Activated T-cell treated with anti-CD3 and anti-CD28 coated beads, Interleukin-2, amount 50 U/mL, for 24 hours (primary cell): ENCODE measurements at regions not wholly inside any gene's neighbourhood (a gene's known extent, or its start where the extent isn't known, plus 50 kb on each side); places are given as distances from the start of the nearest gene placed in this dataset.
"Not testable (repeated sequence)": the region's sequence is repeated elsewhere in the genome, so short reads cannot be mapped to it uniquely, and the experiment has no call there.

Experiments
- DNase-seq: peaks from one replicate; pipeline ENCODE4 v3.0.0-alpha.2; 2020
- H3K27ac Mint-ChIP-seq: 2 replicates; pipeline ENCODE4 v1.8.0; 2020; ENCODE audit warnings: mild to moderate bottlenecking, mixed read lengths
- H3K27me3 Mint-ChIP-seq: 2 replicates; pipeline ENCODE4 v1.8.0; 2020; ENCODE audit warnings: mixed read lengths
- H3K36me3 Mint-ChIP-seq: 2 replicates; pipeline ENCODE4 v1.8.0; 2020; ENCODE audit warnings: low read depth, mixed read lengths
- H3K4me1 Mint-ChIP-seq: 2 replicates; pipeline ENCODE4 v1.8.0; 2020; ENCODE audit warnings: low read depth, mixed read lengths
- H3K4me3 Mint-ChIP-seq: 2 replicates; pipeline ENCODE4 v1.8.0; 2020; ENCODE audit warnings: mild to moderate bottlenecking, moderate library complexity, mixed read lengths
- H3K9me3 Mint-ChIP-seq: 2 replicates; pipeline ENCODE4 v1.8.0; 2020; ENCODE audit warnings: mixed read lengths

- H3K4me3 Mint-ChIP-seq, H3K27ac Mint-ChIP-seq, H3K4me1 Mint-ChIP-seq, DNase-seq, H3K27me3 Mint-ChIP-seq, H3K9me3 Mint-ChIP-seq: not testable (repeated sequence)
- peaks cover 28% of the 10 kb centered on the region for H3K36me3 Mint-ChIP-seq
Measured at GRCh38 chr12:9428856-9429255, 178.9 kb downstream of the KLRB1 start.

DNA sequence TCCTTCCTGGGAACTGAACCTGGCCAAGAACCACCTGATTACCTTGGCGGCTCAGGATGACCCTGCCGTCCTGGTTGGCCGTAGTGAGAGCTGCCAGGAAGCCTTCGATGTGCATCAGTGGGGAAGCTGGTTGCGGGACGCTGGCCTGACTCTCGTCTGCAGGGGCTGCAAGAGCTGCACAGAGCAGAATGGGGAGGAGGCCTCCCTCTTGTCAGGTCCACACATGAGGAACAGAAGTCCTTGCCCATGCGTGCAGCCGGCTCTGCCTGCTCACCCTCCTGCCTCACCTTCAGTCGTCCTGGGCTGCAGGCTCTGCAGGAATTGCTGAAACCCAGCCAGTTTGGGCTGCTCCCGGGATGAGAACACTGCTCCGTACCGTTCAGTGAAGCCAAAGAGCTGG lies 182.3 kb downstream of the KLRB1 start:
- not testable (repeated sequence) for H3K9me3 Mint-ChIP-seq, DNase-seq, H3K27ac Mint-ChIP-seq, H3K4me3 Mint-ChIP-seq, H3K4me1 Mint-ChIP-seq, H3K27me3 Mint-ChIP-seq
- H3K36me3 Mint-ChIP-seq = peaks cover 41% of the 10 kb centered on the region

DNA sequence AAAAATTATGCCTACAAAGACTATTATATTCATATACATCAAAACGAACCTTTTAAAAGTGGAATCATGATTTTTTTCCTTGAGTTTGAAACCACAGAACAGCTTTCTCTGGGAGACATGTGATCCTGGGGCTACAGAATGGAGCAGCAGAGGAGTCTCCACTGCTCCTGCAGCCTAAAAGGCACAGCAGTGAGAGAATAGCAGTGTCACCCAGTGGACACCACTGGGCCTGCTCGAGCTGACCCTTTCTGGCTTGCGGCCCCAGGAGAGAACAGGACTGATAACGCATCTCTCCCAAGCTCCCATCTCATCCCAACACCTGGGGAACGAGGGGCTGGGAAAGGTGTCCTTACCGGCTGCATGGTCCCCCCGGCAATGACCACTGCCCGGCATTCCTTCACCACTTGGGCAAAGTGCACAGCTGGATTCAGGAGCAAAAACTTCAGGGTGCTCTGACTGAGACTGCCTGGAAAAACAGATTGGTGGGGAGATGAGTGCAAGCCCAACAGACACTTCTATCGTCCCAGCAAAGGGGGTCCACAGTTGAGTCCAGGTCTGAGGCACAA lies 183.5 kb downstream of the KLRB1 start:
- H3K27me3 Mint-ChIP-seq, H3K4me3 Mint-ChIP-seq, DNase-seq, H3K9me3 Mint-ChIP-seq, H3K27ac Mint-ChIP-seq, H3K4me1 Mint-ChIP-seq: not testable (repeated sequence)
- H3K36me3 Mint-ChIP-seq = peaks cover 47% of the 10 kb centered on the region

DNA sequence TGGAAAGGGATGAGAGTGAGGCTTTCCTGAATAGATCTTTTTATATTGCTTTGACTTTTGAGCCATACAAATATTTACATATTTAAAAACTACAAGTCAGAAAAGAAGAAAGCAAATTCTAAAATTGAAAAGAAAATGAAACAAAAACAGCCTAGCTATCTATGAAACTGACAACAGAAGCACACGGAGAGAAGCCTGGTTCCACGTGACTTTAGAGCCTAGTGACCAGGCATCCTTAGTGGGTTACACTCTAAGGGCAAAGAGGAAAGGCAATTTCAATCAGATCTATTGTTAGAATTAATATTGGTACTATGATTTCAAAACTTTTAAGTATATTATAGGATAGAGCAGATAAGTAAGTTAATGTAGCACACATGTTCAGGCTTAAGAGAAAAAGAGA lies 185.0 kb downstream of the KLRB1 start:
- H3K27ac Mint-ChIP-seq, H3K9me3 Mint-ChIP-seq, H3K4me1 Mint-ChIP-seq, H3K4me3 Mint-ChIP-seq, H3K27me3 Mint-ChIP-seq, DNase-seq: not testable (repeated sequence)
- peaks cover 51% of the 10 kb centered on the region for H3K36me3 Mint-ChIP-seq

- H3K9me3 Mint-ChIP-seq, H3K27me3 Mint-ChIP-seq, H3K4me3 Mint-ChIP-seq, H3K27ac Mint-ChIP-seq, H3K4me1 Mint-ChIP-seq: not testable (repeated sequence)
- peak; percentile 6 for DNase-seq
- peaks cover 45% of the 10 kb centered on the region for H3K36me3 Mint-ChIP-seq
Measured at GRCh38 chr12:9421520-9422086, 186.1 kb downstream of the KLRB1 start.

DNA sequence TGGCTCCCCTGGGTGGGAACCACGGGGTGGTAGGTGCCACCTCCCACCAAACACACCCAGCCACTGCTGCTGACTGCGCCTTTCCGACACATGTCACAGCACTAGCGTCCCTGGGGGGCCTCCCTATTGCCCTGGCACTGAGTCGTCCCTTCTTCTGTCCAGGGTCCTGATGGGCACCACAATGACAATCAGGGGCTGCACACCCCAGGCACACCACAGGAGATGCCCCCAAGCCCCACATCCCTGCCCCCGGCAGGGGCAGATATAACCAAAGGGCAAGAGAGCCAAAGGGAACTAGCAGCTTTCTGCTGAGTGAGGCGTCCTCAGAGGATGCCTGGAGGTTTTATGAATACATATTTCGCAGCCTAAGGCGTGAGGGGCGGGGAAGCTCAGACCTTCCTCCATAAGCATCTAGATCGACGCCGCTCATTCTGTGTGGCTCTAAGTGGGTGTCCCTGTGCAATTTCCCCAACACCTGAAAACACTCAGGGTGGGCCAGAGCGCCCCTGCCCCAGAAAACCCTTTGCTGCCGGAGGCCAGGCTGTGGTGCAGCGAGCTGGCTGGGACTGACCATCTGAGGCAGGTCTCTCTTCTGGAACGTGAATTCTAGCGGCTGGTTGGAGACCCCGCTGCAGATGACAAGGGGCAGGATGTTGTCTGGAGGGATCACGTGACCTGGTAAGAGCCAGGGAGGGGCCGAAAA lies 186.7 kb downstream of the KLRB1 start:
- H3K27me3 Mint-ChIP-seq, H3K27ac Mint-ChIP-seq, H3K4me1 Mint-ChIP-seq, H3K9me3 Mint-ChIP-seq, H3K4me3 Mint-ChIP-seq: not testable (repeated sequence)
- peaks cover 40% of the 10 kb centered on the region for H3K36me3 Mint-ChIP-seq
- DNase-seq = peak; percentile 11

DNA sequence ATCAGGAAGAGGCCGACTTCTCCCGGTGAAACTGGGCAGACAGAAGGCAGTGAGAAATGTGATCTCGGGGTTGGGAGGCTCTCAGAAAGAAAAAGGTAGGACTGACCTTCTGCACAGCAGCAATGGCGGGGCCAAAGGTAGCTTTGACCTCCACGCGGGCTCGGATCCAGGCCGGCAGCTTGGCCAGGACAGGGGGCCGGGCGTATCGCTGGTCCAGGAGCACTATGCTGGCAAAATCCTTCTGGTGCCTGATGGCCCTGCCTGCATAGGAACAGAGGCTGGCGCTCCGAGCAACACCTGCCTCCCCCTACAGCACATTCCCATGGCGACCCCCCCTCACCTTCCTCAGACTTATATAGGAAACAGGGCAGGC lies 189.1 kb downstream of the KLRB1 start:
- H3K36me3 Mint-ChIP-seq = peaks cover 31% of the 10 kb centered on the region
- not testable (repeated sequence) for H3K4me1 Mint-ChIP-seq, H3K9me3 Mint-ChIP-seq, H3K27ac Mint-ChIP-seq, H3K27me3 Mint-ChIP-seq, H3K4me3 Mint-ChIP-seq
- DNase-seq = peak; percentile 12

GRCh38 chr12:9417947-9418668 lies 189.6 kb downstream of the KLRB1 start:
- not testable (repeated sequence) for H3K4me1 Mint-ChIP-seq, H3K9me3 Mint-ChIP-seq, DNase-seq, H3K4me3 Mint-ChIP-seq, H3K27ac Mint-ChIP-seq, H3K27me3 Mint-ChIP-seq
- H3K36me3 Mint-ChIP-seq = peaks cover 27% of the 10 kb centered on the region

DNA sequence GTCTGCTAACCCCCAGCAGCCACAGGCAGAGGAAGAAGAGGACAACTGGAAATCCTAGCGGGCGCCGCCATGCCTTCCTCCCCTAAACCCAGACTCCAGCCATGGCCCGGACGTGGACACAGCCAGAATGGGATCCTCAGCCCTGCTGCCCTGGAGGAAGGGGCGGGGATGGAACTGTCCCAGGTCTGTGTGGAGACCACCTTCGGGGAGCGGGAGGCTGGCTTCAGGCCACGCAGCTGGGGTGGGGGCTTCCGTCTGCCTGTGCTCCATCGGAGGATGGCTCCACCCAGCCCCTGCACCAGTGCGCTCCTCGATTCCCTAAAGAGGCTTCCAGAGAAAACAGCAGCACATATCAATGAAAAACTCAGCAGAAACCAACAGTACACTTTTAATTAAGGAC lies 190.4 kb downstream of the KLRB1 start:
- peaks cover 25% of the 10 kb centered on the region for H3K36me3 Mint-ChIP-seq
- not testable (repeated sequence) for H3K9me3 Mint-ChIP-seq, H3K4me1 Mint-ChIP-seq, H3K4me3 Mint-ChIP-seq, H3K27me3 Mint-ChIP-seq, H3K27ac Mint-ChIP-seq
- DNase-seq = peak; percentile 22

DNA sequence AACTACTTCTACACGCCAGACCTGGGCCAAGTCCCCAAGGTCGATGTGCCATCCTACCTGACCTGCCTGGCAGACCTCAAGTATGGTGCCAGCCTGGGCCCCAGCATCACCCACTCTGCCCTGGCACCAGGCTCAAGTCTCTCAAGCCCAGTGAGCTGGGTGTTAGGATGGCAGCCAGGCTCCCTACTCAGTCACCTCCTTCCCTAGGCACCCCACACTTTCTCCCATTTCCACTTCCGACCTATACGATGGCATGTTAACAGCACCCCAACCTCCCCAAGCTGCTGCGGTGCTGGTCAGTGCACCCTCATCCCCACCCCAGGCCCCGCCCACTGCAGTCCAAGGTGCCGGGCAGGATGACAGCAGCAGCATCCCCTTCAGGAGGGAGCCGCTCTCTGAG lies 191.4 kb downstream of the KLRB1 start:
- H3K4me1 Mint-ChIP-seq, H3K4me3 Mint-ChIP-seq, H3K27me3 Mint-ChIP-seq, DNase-seq, H3K9me3 Mint-ChIP-seq, H3K27ac Mint-ChIP-seq: not testable (repeated sequence)
- peaks cover 24% of the 10 kb centered on the region for H3K36me3 Mint-ChIP-seq

DNA sequence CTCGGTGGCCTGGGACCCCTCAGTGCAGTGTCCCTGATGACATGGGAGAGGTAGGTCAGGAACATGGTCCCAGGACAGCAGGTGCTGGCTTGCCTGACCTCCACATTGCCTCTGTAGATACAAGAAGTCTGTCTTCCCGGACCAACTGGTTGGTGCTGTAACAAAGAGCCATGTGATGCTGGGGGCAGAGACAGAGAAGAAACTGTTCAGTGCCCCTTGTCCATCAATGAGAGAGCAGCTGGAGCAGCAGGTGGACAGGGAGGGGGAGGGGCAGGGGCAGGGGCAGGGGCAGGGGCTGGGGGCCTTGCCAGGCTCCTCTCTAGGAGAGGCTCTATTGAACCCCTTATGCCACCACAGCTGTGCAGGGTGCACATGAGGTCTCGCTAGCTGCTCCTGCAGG lies 191.8 kb downstream of the KLRB1 start:
- H3K36me3 Mint-ChIP-seq = peaks cover 19% of the 10 kb centered on the region

GRCh38 chr12:9413862-9414261 lies 193.9 kb downstream of the KLRB1 start:
- not testable (repeated sequence) for H3K36me3 Mint-ChIP-seq, DNase-seq, H3K4me1 Mint-ChIP-seq, H3K4me3 Mint-ChIP-seq, H3K27me3 Mint-ChIP-seq, H3K27ac Mint-ChIP-seq, H3K9me3 Mint-ChIP-seq

More for the DNA sequence above, 191.8 kb downstream of the KLRB1 start:
- H3K27ac Mint-ChIP-seq, DNase-seq, H3K27me3 Mint-ChIP-seq, H3K4me3 Mint-ChIP-seq, H3K4me1 Mint-ChIP-seq, H3K9me3 Mint-ChIP-seq: not testable (repeated sequence)

DNA sequence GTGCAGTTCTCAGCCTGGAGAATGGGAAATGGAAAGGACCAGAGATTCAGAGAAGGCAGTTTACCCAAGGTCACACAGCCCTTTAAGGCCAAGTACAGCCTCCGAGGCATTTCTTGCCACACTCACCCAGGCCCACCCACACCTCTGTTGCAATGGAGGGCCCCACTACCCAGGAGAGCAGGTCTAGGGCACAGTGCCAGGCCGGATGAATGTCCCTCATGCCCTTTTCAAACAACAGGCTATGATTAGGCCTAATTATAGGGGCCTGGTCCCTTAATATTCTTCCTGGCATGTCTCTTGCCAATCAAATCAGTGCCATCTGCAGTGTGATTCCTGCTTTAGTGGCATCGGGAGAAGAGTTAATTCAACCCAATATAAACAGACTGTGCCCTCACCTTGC lies 195.3 kb downstream of the KLRB1 start:
- H3K27me3 Mint-ChIP-seq, H3K27ac Mint-ChIP-seq, H3K4me1 Mint-ChIP-seq, H3K36me3 Mint-ChIP-seq, H3K4me3 Mint-ChIP-seq, DNase-seq, H3K9me3 Mint-ChIP-seq: not testable (repeated sequence)

DNA sequence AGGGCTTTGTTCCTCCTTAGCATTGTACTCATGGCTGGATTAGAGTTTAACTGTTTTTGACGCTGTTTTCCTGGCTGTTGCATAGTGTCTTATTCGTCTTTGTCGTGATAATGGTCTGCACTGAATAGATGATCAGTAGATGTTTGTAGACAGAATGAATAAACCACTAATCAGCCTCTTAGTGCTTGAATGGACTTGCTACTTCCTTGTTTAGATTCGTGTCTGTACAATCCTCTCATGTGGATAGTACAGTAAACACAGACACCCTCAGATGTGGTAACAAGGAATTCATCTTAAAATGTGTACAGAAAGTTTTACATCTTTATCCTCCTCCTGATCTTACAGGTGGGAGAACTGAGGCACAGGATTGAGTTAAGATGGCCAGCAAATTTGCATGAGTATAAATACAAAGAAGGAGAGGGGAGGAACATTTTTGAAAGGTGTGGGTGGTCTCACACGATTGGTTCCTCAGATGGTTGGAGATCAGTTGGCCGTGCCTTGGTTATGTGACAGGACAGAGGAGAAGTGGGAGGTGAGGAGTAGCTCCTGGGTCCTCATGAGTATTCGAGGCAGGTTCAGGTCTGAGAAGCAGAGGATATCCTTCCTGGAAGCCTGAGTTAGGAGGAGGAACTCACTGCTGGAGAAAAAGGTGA lies 196.0 kb downstream of the KLRB1 start:
- H3K27me3 Mint-ChIP-seq, H3K36me3 Mint-ChIP-seq, H3K9me3 Mint-ChIP-seq, DNase-seq, H3K4me1 Mint-ChIP-seq, H3K4me3 Mint-ChIP-seq, H3K27ac Mint-ChIP-seq: not testable (repeated sequence)

GRCh38 chr12:9407425-9407748 lies 199.2 kb upstream of the PZP start:
- H3K4me3 Mint-ChIP-seq, DNase-seq, H3K36me3 Mint-ChIP-seq, H3K9me3 Mint-ChIP-seq, H3K27me3 Mint-ChIP-seq, H3K4me1 Mint-ChIP-seq, H3K27ac Mint-ChIP-seq: not testable (repeated sequence)
